ENCODE measurements at regions not wholly inside any gene's neighbourhood (a gene's known extent, or its start where the extent isn't known, plus 50 kb on each side); places are given as distances from the start of the nearest gene placed in this dataset.
A peak's percentile ranks its signal among the peaks of the same experiment; 100 is the strongest.

GRCh38 chr11:28874706-28875105 is 766.5 kb downstream of the METTL15 start:
- H3K27ac ChIP-seq (ENCODE audit: low read depth, low read length), result no peak overlapping the region
- no peaks in the 10 kb centered on the region for H3K9me3 ChIP-seq (ENCODE audit: control insufficient read depth, insufficient read depth, low read length)

GRCh38 chr11:28871090-28871489 is 762.9 kb downstream of the METTL15 start:
- no peaks in the 10 kb centered on the region for H3K9me3 ChIP-seq (ENCODE audit: control insufficient read depth, insufficient read depth, low read length)
- no peak overlapping the region for H3K9ac ChIP-seq (ENCODE audit: low read depth, low read length)
- H3K36me3 ChIP-seq (ENCODE audit: control insufficient read depth, insufficient read depth, low read length), result no peaks in the 10 kb centered on the region
- H3K4me1 ChIP-seq (ENCODE audit: control insufficient read depth, insufficient read depth, low read length), result no peaks in the 10 kb centered on the region
- no peaks in the 10 kb centered on the region for H3K27me3 ChIP-seq (ENCODE audit: control insufficient read depth, insufficient read depth, low read length)
- H3K27ac ChIP-seq (ENCODE audit: low read depth, low read length), result no peak overlapping the region
- H3K4me3 ChIP-seq (ENCODE audit: low read depth, low read length), result no peak overlapping the region

More at GRCh38 chr11:28874706-28875105, 766.5 kb downstream of the METTL15 start:
- Histone ChIP-seq H3K27me3 (ENCODE audit: control insufficient read depth, insufficient read depth, low read length) (no peaks in the 10 kb centered on the region), H3K4me3 (ENCODE audit: low read depth, low read length) (no peak overlapping the region), H3K9ac (ENCODE audit: low read depth, low read length) (no peak overlapping the region), H3K4me1 (ENCODE audit: control insufficient read depth, insufficient read depth, low read length) (no peaks in the 10 kb centered on the region), H3K36me3 (ENCODE audit: control insufficient read depth, insufficient read depth, low read length) (no peaks in the 10 kb centered on the region)

GRCh38 chr11:28863422-28863821 is 755.2 kb downstream of the METTL15 start:
- Histone ChIP-seq H3K9ac (ENCODE audit: low read depth, low read length) (no peak overlapping the region), H3K4me1 (ENCODE audit: control insufficient read depth, insufficient read depth, low read length) (peaks cover 13% of the 10 kb centered on the region), H3K27me3 (ENCODE audit: control insufficient read depth, insufficient read depth, low read length) (no peaks in the 10 kb centered on the region), H3K27ac (ENCODE audit: low read depth, low read length) (no peak overlapping the region), H3K4me3 (ENCODE audit: low read depth, low read length) (no peak overlapping the region), H3K9me3 (ENCODE audit: control insufficient read depth, insufficient read depth, low read length) (no peaks in the 10 kb centered on the region), H3K36me3 (ENCODE audit: control insufficient read depth, insufficient read depth, low read length) (no peaks in the 10 kb centered on the region)

- no peak overlapping the region for H3K9ac ChIP-seq (ENCODE audit: low read depth, low read length)
- no peak overlapping the region for H3K4me3 ChIP-seq (ENCODE audit: low read depth, low read length)
- no peak overlapping the region for H3K27ac ChIP-seq (ENCODE audit: low read depth, low read length)
- H3K4me1 ChIP-seq (ENCODE audit: control insufficient read depth, insufficient read depth, low read length), result peaks cover 13% of the 10 kb centered on the region
- no peaks in the 10 kb centered on the region for H3K27me3 ChIP-seq (ENCODE audit: control insufficient read depth, insufficient read depth, low read length)
- no peaks in the 10 kb centered on the region for H3K36me3 ChIP-seq (ENCODE audit: control insufficient read depth, insufficient read depth, low read length)
- H3K9me3 ChIP-seq (ENCODE audit: control insufficient read depth, insufficient read depth, low read length), result peaks cover 14% of the 10 kb centered on the region; the same call in 1 of the 2 replicates
Observed at GRCh38 chr11:28860893-28861292, 752.7 kb downstream of the METTL15 start.

GRCh38 chr11:28858076-28858475 is 749.9 kb downstream of the METTL15 start:
- H3K9me3 ChIP-seq (ENCODE audit: control insufficient read depth, insufficient read depth, low read length), result peaks cover 14% of the 10 kb centered on the region; the same call in 1 of the 2 replicates
- peaks cover 13% of the 10 kb centered on the region for H3K4me1 ChIP-seq (ENCODE audit: control insufficient read depth, insufficient read depth, low read length)
- no peak overlapping the region for H3K27ac ChIP-seq (ENCODE audit: low read depth, low read length)
- H3K36me3 ChIP-seq (ENCODE audit: control insufficient read depth, insufficient read depth, low read length), result no peaks in the 10 kb centered on the region
- H3K27me3 ChIP-seq (ENCODE audit: control insufficient read depth, insufficient read depth, low read length), result no peaks in the 10 kb centered on the region
- no peak overlapping the region for H3K4me3 ChIP-seq (ENCODE audit: low read depth, low read length)
- H3K9ac ChIP-seq (ENCODE audit: low read depth, low read length), result no peak overlapping the region

GRCh38 chr11:28849053-28849452 is 740.9 kb downstream of the METTL15 start:
- H3K9ac ChIP-seq (ENCODE audit: low read depth, low read length), result no peak overlapping the region
- H3K4me1 ChIP-seq (ENCODE audit: control insufficient read depth, insufficient read depth, low read length), result no peaks in the 10 kb centered on the region
- peaks cover 29% of the 10 kb centered on the region for H3K9me3 ChIP-seq (ENCODE audit: control insufficient read depth, insufficient read depth, low read length)
- H3K36me3 ChIP-seq (ENCODE audit: control insufficient read depth, insufficient read depth, low read length), result no peaks in the 10 kb centered on the region
- H3K27ac ChIP-seq (ENCODE audit: low read depth, low read length), result no peak overlapping the region
- no peak overlapping the region for H3K4me3 ChIP-seq (ENCODE audit: low read depth, low read length)
- H3K27me3 ChIP-seq (ENCODE audit: control insufficient read depth, insufficient read depth, low read length), result no peaks in the 10 kb centered on the region

GRCh38 chr11:28842716-28843115 is 734.5 kb downstream of the METTL15 start:
- no peak overlapping the region for H3K9ac ChIP-seq (ENCODE audit: low read depth, low read length)
- no peak overlapping the region for H3K4me3 ChIP-seq (ENCODE audit: low read depth, low read length)
- no peaks in the 10 kb centered on the region for H3K36me3 ChIP-seq (ENCODE audit: control insufficient read depth, insufficient read depth, low read length)
- H3K4me1 ChIP-seq (ENCODE audit: control insufficient read depth, insufficient read depth, low read length), result no peaks in the 10 kb centered on the region
- H3K27ac ChIP-seq (ENCODE audit: low read depth, low read length), result no peak overlapping the region
- no peaks in the 10 kb centered on the region for H3K27me3 ChIP-seq (ENCODE audit: control insufficient read depth, insufficient read depth, low read length)
- no peaks in the 10 kb centered on the region; the same call in 1 of the 2 replicates for H3K9me3 ChIP-seq (ENCODE audit: control insufficient read depth, insufficient read depth, low read length)

GRCh38 chr11:28838741-28839140 is 730.6 kb downstream of the METTL15 start:
- Histone ChIP-seq H3K4me3 (ENCODE audit: low read depth, low read length) (no peak overlapping the region), H3K27me3 (ENCODE audit: control insufficient read depth, insufficient read depth, low read length) (no peaks in the 10 kb centered on the region), H3K9ac (ENCODE audit: low read depth, low read length) (no peak overlapping the region), H3K27ac (ENCODE audit: low read depth, low read length) (no peak overlapping the region), H3K4me1 (ENCODE audit: control insufficient read depth, insufficient read depth, low read length) (peaks cover 32% of the 10 kb centered on the region), H3K9me3 (ENCODE audit: control insufficient read depth, insufficient read depth, low read length) (no peaks in the 10 kb centered on the region), H3K36me3 (ENCODE audit: control insufficient read depth, insufficient read depth, low read length) (no peaks in the 10 kb centered on the region)

- no peaks in the 10 kb centered on the region for H3K36me3 ChIP-seq (ENCODE audit: control insufficient read depth, insufficient read depth, low read length)
- H3K4me1 ChIP-seq (ENCODE audit: control insufficient read depth, insufficient read depth, low read length), result peaks cover 41% of the 10 kb centered on the region
- no peaks in the 10 kb centered on the region for H3K27me3 ChIP-seq (ENCODE audit: control insufficient read depth, insufficient read depth, low read length)
- no peak overlapping the region for H3K4me3 ChIP-seq (ENCODE audit: low read depth, low read length)
- H3K9ac ChIP-seq (ENCODE audit: low read depth, low read length), result no peak overlapping the region
- H3K9me3 ChIP-seq (ENCODE audit: control insufficient read depth, insufficient read depth, low read length), result no peaks in the 10 kb centered on the region
- no peak overlapping the region for H3K27ac ChIP-seq (ENCODE audit: low read depth, low read length)
Observed at GRCh38 chr11:28837599-28837998, 729.4 kb downstream of the METTL15 start.

GRCh38 chr11:28836285-28837081 is 728.3 kb downstream of the METTL15 start:
- Histone ChIP-seq H3K27me3 (ENCODE audit: control insufficient read depth, insufficient read depth, low read length) (no peaks in the 10 kb centered on the region), H3K9ac (ENCODE audit: low read depth, low read length) (no peak overlapping the region), H3K36me3 (ENCODE audit: control insufficient read depth, insufficient read depth, low read length) (no peaks in the 10 kb centered on the region), H3K4me3 (ENCODE audit: low read depth, low read length) (no peak overlapping the region), H3K27ac (ENCODE audit: low read depth, low read length) (no peak overlapping the region), H3K4me1 (ENCODE audit: control insufficient read depth, insufficient read depth, low read length) (peaks cover 41% of the 10 kb centered on the region), H3K9me3 (ENCODE audit: control insufficient read depth, insufficient read depth, low read length) (no peaks in the 10 kb centered on the region)

GRCh38 chr11:28835790-28836189 is 727.6 kb downstream of the METTL15 start:
- H3K4me3 ChIP-seq (ENCODE audit: low read depth, low read length), result no peak overlapping the region; the same call in 1 of the 2 replicates
- peak overlapping the region; percentile 67 for H3K27ac ChIP-seq (ENCODE audit: low read depth, low read length)
- H3K36me3 ChIP-seq (ENCODE audit: control insufficient read depth, insufficient read depth, low read length), result no peaks in the 10 kb centered on the region
- H3K9ac ChIP-seq (ENCODE audit: low read depth, low read length), result no peak overlapping the region
- no peaks in the 10 kb centered on the region for H3K27me3 ChIP-seq (ENCODE audit: control insufficient read depth, insufficient read depth, low read length)
- peaks cover 41% of the 10 kb centered on the region for H3K4me1 ChIP-seq (ENCODE audit: control insufficient read depth, insufficient read depth, low read length)
- no peaks in the 10 kb centered on the region for H3K9me3 ChIP-seq (ENCODE audit: control insufficient read depth, insufficient read depth, low read length)
